Endothelial cell of umbilical vein (primary cell): ENCODE measurements at regions not wholly inside any gene's neighbourhood (a gene's known extent, or its start where the extent isn't known, plus 50 kb on each side); places are given as distances from the start of the nearest gene placed in this dataset.

ENCODE experiments used
- BruUV-seq: library from RNA; stranded (reverse); fragments of 400-500 nt; replicated peaks from 2 replicates; lab custom pipeline; 2021; lab: Mats Ljungman, UMichigan
- CTCF ChIA-PET: fragments of 300-600, 350-600 bp; sonication (Branson Sonifier 250); formaldehyde crosslinking; loops from one replicate; lab custom pipeline; 2021; ENCODE audit warnings: antibody characterized with exemption, inconsistent platforms; lab: Charles Lee
- POLR2A ChIA-PET: fragments of 300-600, 350-600 bp; sonication (Branson Sonifier 250); formaldehyde crosslinking; loops from one replicate; lab custom pipeline; 2021; ENCODE audit warnings: antibody characterized with exemption, inconsistent platforms; lab: Charles Lee
- DNase-seq: peaks from one replicate; pipeline ENCODE4 v3.0.0-alpha.2; 2011; ENCODE audit warnings: low read depth, low spot score
- FAIRE-seq: peaks from 2 replicates; lab custom pipeline; 2011; peaks lifted over from hg19 to GRCh38; lab: Jason Lieb, UNC
- H2AFZ ChIP-seq: 2 replicates; pipeline ENCODE4 v1.6.0; 2012; ENCODE audit warnings: low read depth, low read length, control low read depth, inconsistent platforms
- H3K27ac ChIP-seq: 2 replicates; pipeline ENCODE4 v1.5.1; 2011; ENCODE audit warnings: low read depth, mild to moderate bottlenecking, control low read depth, low read length, moderate library complexity; ENCODE audit not compliant: insufficient read depth
- H3K27me3 ChIP-seq, 2 experiments: 2 replicates each; pipeline versions ENCODE4 v1.6.0 to v1.6.1; 2011; ENCODE audit warnings: low read length in 2 of 2, mixed read lengths in 1 of 2; ENCODE audit not compliant: control insufficient read depth in 2 of 2, insufficient read depth in 2 of 2
- H3K36me3 ChIP-seq, 2 experiments: 2 replicates in 1 of 2; 3 replicates in 1 of 2; pipeline ENCODE4 v1.5.1; 2011; ENCODE audit warnings: low read length in 2 of 2, mild to moderate bottlenecking in 1 of 2, moderate library complexity in 1 of 2; ENCODE audit not compliant: control insufficient read depth in 2 of 2, insufficient read depth in 2 of 2; ENCODE audit errors: extremely low read depth in 1 of 2
- H3K4me1 ChIP-seq: 3 replicates; pipeline ENCODE4 v1.5.1; 2011; ENCODE audit warnings: mild to moderate bottlenecking, low read length; ENCODE audit not compliant: control insufficient read depth, insufficient read depth; ENCODE audit errors: extremely low read depth
- H3K4me2 ChIP-seq: 2 replicates; pipeline ENCODE4 v1.6.1; 2011; ENCODE audit warnings: low read length, control low read depth, mixed read lengths; ENCODE audit not compliant: insufficient read depth
- H3K4me3 ChIP-seq, 3 experiments: fragments of 200-600 bp in 1 of 3; sonication (generic), shearing (Covaris generic) in 1 of 3; replicated peaks in 1 of 3; 2 replicates each; pipeline ENCODE4 v1.5.1; 2011 to 2016; ENCODE audit warnings: control low read depth in 3 of 3, low read length in 3 of 3, mild to moderate bottlenecking in 2 of 3, inconsistent platforms in 1 of 3, low read depth in 1 of 3, moderate library complexity in 1 of 3; ENCODE audit not compliant: insufficient read depth in 1 of 3
- H3K79me2 ChIP-seq: 2 replicates; pipeline ENCODE4 v1.6.0; 2012; ENCODE audit warnings: low read length, inconsistent platforms; ENCODE audit not compliant: control insufficient read depth, insufficient read depth
- H3K9ac ChIP-seq: replicated peaks from 2 replicates; pipeline ENCODE3; 2011; ENCODE audit warnings: low read length, control low read depth; ENCODE audit not compliant: insufficient read depth; ENCODE audit errors: extremely low read depth
- H3K9me1 ChIP-seq: replicated peaks from 3 replicates; pipeline ENCODE4 v1.6.0; 2011; ENCODE audit warnings: mild to moderate bottlenecking, low read length; ENCODE audit not compliant: control insufficient read depth, insufficient read depth; ENCODE audit errors: extremely low read depth
- H3K9me3 ChIP-seq: replicated peaks from 2 replicates; pipeline ENCODE4 v1.5.1; 2012; ENCODE audit warnings: low read length, inconsistent platforms; ENCODE audit not compliant: control insufficient read depth, insufficient read depth
- H4K20me1 ChIP-seq: replicated peaks from 2 replicates; pipeline ENCODE3; 2011; ENCODE audit warnings: mild to moderate bottlenecking, low read length; ENCODE audit not compliant: control insufficient read depth, insufficient read depth; ENCODE audit errors: extremely low read depth
- CTCF ChIP-seq, 2 donors: IDR thresholded peaks; 1 replicate in 1 of 2; 2 replicates in 1 of 2; pipeline ENCODE4 v1.5.1; 2011; ENCODE audit warnings: low read length in 2 of 2, mild to moderate bottlenecking in 2 of 2, moderate library complexity in 2 of 2, control low read depth in 1 of 2, inconsistent platforms in 1 of 2, low read depth in 1 of 2; ENCODE audit not compliant: insufficient read depth in 1 of 2; ENCODE audit errors: extremely low read depth in 1 of 2
- EZH2 ChIP-seq: IDR thresholded peaks from 2 replicates; pipeline ENCODE4 v1.6.1; 2012; ENCODE audit warnings: borderline replicate concordance, low read depth, mild to moderate bottlenecking, moderate library complexity, low read length, inconsistent platforms; ENCODE audit not compliant: severe bottlenecking
- FOS ChIP-seq: IDR thresholded peaks from 2 replicates; pipeline ENCODE4 v1.6.1; 2011; ENCODE audit warnings: mild to moderate bottlenecking, low read length, moderate library complexity, borderline replicate concordance; ENCODE audit not compliant: insufficient read depth
- GATA2 ChIP-seq: IDR thresholded peaks from 2 replicates; pipeline ENCODE4 v1.7.0; 2011; ENCODE audit warnings: low read depth, mild to moderate bottlenecking, moderate library complexity, mixed read lengths, low read length; ENCODE audit not compliant: insufficient read length, insufficient read depth
- JUN ChIP-seq: IDR thresholded peaks from 2 replicates; pipeline ENCODE4 v1.6.1; 2011; ENCODE audit warnings: borderline replicate concordance, low read depth; ENCODE audit not compliant: insufficient read length, insufficient read depth
- MYC ChIP-seq: IDR thresholded peaks from one replicate; pipeline ENCODE4 v1.6.1; 2011; ENCODE audit warnings: mild to moderate bottlenecking, low read depth, low read length
- POLR2A ChIP-seq: IDR thresholded peaks from 2 replicates; pipeline ENCODE4 v1.6.1; 2012; ENCODE audit warnings: low read depth, mild to moderate bottlenecking, control low read depth, low read length
- POLR2AphosphoS5 ChIP-seq: IDR thresholded peaks from 2 replicates; pipeline ENCODE4 v1.6.1; 2012; ENCODE audit warnings: low read depth, mild to moderate bottlenecking, control low read depth, low read length, moderate library complexity; ENCODE audit not compliant: insufficient read depth
- dilution Hi-C: fragments of 300-500 bp; cut with MboI; formaldehyde crosslinking; loops from one replicate; pipeline ENCODE4 v1.15.0; 2019; ENCODE audit warnings: low sequenced_read_pairs; ENCODE audit not compliant: extremely low pct_ligation_motif_present
- intact Hi-C: fragments of 100-400 bp; cut with micrococcal nuclease; formaldehyde crosslinking; loops from one replicate; pipeline ENCODE4 v1.10.0; 2022
- TF ChIP-seq, protein P1 (sequence below): IDR thresholded peaks from 2 replicates; pipeline ENCODE4 v1.6.1; 2011; ENCODE audit not compliant: insufficient read depth, insufficient read length

DNA sequence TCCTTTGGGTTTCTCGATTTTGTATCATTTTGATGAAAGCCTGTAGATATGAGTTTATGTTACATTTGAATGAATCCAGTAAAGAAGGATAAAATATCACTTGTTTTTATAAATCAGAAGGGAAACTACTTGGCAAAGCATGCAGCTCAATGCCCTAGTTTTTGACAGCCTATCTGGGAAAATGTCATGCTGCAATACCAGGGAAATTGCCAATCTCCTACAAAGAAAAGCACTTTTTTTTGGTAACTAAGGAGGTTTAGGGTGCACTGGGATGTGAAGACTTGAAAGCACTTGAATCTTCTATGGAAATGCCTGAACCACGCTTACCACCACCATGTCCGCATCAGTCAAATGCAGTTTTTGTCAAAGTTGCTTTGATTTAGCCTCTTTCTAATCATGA, 446.9 kb upstream of the LRRC7 start:
- H3K4me3 ChIP-seq = no peak overlapping the region
- no peak overlapping the region for H3K27ac ChIP-seq
- no peaks in the 10 kb centered on the region for H3K9me3 ChIP-seq
- TF ChIP-seq EZH2 (no peak), CTCF (IDR thresholded peaks at IDR 0.05; ENCODE audit: extremely low read depth in 1 of 2, insufficient read depth in 1 of 2, low read depth in 1 of 2, low read length in 2 of 2) (no peak), FOS (no peak), GATA2 (no peak), POLR2AphosphoS5 (no peak), MYC (no peak), JUN (no peak), POLR2A (no peak)
- TF ChIP-seq, protein P1, sequence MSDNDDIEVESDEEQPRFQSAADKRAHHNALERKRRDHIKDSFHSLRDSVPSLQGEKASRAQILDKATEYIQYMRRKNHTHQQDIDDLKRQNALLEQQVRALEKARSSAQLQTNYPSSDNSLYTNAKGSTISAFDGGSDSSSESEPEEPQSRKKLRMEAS = no peak
- DNase-seq = no peak
- H3K9me1 ChIP-seq = no peaks in the 10 kb centered on the region
- dilution Hi-C loops (no loop called here), intact Hi-C loops (no loop called here)
- no peaks in the 10 kb centered on the region for H3K79me2 ChIP-seq
- BruUV-seq = no TSS peak
- H3K9ac ChIP-seq = no peak overlapping the region
- no peak overlapping the region for H3K4me2 ChIP-seq
- no peaks in the 10 kb centered on the region for H3K4me1 ChIP-seq
- FAIRE-seq = no peak
- no peaks in the 10 kb centered on the region for H3K27me3 ChIP-seq
- H4K20me1 ChIP-seq = no peaks in the 10 kb centered on the region
- POLR2A ChIA-PET = no interaction called here
- H3K36me3 ChIP-seq = no peaks in the 10 kb centered on the region
- CTCF ChIA-PET = no interaction called here
- H2AFZ ChIP-seq = no peak overlapping the region
